Karpas-422 (cell line): ENCODE measurements at regions not wholly inside any gene's neighbourhood (a gene's known extent, or its start where the extent isn't known, plus 50 kb on each side); places are given as distances from the start of the nearest gene placed in this dataset.
"Not testable (repeated sequence)": the region's sequence is repeated elsewhere in the genome, so short reads cannot be mapped to it uniquely, and the experiment has no call there.

Experiments used
- DNase-seq: peaks from one replicate; pipeline ENCODE4 v3.0.0-alpha.2; 2015
- H2AFZ ChIP-seq: fragments of 200-600 bp; sonication (generic); 2 replicates; pipeline ENCODE4 v1.6.1; 2014; ENCODE audit warnings: antibody characterized with exemption, low read length, mixed read lengths
- H3K27ac ChIP-seq: fragments of 200-600 bp; sonication (generic); 2 replicates; pipeline ENCODE4 v1.5.1; 2014; ENCODE audit warnings: mild to moderate bottlenecking, low read length, moderate library complexity
- H3K27me3 ChIP-seq: fragments of 200-600 bp; sonication (generic); 2 replicates; pipeline ENCODE4 v1.6.1; 2014; ENCODE audit warnings: low read length, mixed read lengths
- H3K36me3 ChIP-seq: fragments of 200-600 bp; sonication (generic); 2 replicates; pipeline ENCODE4 v1.6.1; 2014; ENCODE audit warnings: low read length, mixed read lengths; ENCODE audit not compliant: insufficient read depth
- H3K4me1 ChIP-seq: fragments of 200-600 bp; sonication (generic); 2 replicates; pipeline ENCODE4 v1.6.1; 2014; ENCODE audit warnings: mild to moderate bottlenecking, low read length, mixed read lengths
- H3K4me2 ChIP-seq: fragments of 200-600 bp; sonication (generic); 2 replicates; pipeline ENCODE4 v1.6.1; 2014; ENCODE audit warnings: low read length, low read depth, mild to moderate bottlenecking; ENCODE audit not compliant: poor library complexity, severe bottlenecking
- H3K4me3 ChIP-seq: fragments of 200-600 bp; sonication (generic); 2 replicates; pipeline ENCODE4 v1.5.1; 2014; ENCODE audit warnings: mild to moderate bottlenecking, antibody characterized with exemption, low read length, mixed read lengths
- H3K79me2 ChIP-seq: fragments of 200-600 bp; sonication (generic); 2 replicates; pipeline ENCODE4 v1.6.1; 2014; ENCODE audit warnings: mild to moderate bottlenecking, low read length, mixed read lengths
- H3K9ac ChIP-seq: fragments of 200-600 bp; sonication (generic); 2 replicates; pipeline ENCODE4 v1.6.0; 2014; ENCODE audit warnings: low read length
- H3K9me2 ChIP-seq: fragments of 200-600 bp; sonication (generic), shearing (Covaris generic); replicated peaks from 2 replicates; pipeline ENCODE4 v1.6.0; 2014; ENCODE audit warnings: mild to moderate bottlenecking, low read length, moderate library complexity; ENCODE audit not compliant: insufficient read depth
- H3K9me3 ChIP-seq: fragments of 300-700, 200-600 bp; sonication (generic); 2 replicates; pipeline ENCODE4 v1.6.1; 2014; ENCODE audit warnings: low read length, mixed read lengths
- H4K20me1 ChIP-seq: fragments of 200-600 bp; sonication (generic); 2 replicates; pipeline ENCODE4 v1.6.1; 2014; ENCODE audit warnings: mild to moderate bottlenecking, antibody characterized with exemption, low read length, low read depth; ENCODE audit not compliant: insufficient read depth

GRCh38 chr14:53619691-53620231, 336.9 kb downstream of the BMP4 start:
- H3K4me3 ChIP-seq: no peak overlapping the region
- H2AFZ ChIP-seq: no peak overlapping the region
- no peaks in the 10 kb centered on the region for H3K36me3 ChIP-seq
- H4K20me1 ChIP-seq: no peaks in the 10 kb centered on the region
- H3K9me3 ChIP-seq: no peaks in the 10 kb centered on the region
- H3K27ac ChIP-seq: no peak overlapping the region
- peaks cover under 1% of the 10 kb centered on the region for H3K4me1 ChIP-seq
- H3K27me3 ChIP-seq: no peaks in the 10 kb centered on the region
- no peaks in the 10 kb centered on the region for H3K9me2 ChIP-seq
- H3K79me2 ChIP-seq: no peaks in the 10 kb centered on the region
- H3K9ac ChIP-seq: no peak overlapping the region
- H3K4me2 ChIP-seq: no peak overlapping the region
- no peak for DNase-seq

GRCh38 chr14:53616536-53616935, 340.1 kb downstream of the BMP4 start:
- not testable (repeated sequence) for H2AFZ ChIP-seq, H3K27ac ChIP-seq, H3K79me2 ChIP-seq, H3K27me3 ChIP-seq, DNase-seq, H3K9me3 ChIP-seq, H3K9me2 ChIP-seq, H4K20me1 ChIP-seq, H3K4me2 ChIP-seq, H3K9ac ChIP-seq, H3K36me3 ChIP-seq, H3K4me3 ChIP-seq
- H3K4me1 ChIP-seq: peaks cover 27% of the 10 kb centered on the region

- H3K79me2 ChIP-seq: no peaks in the 10 kb centered on the region
- H3K4me2 ChIP-seq: no peak overlapping the region
- H3K9ac ChIP-seq: no peak overlapping the region
- H3K4me1 ChIP-seq: peaks cover 27% of the 10 kb centered on the region
- H3K9me3 ChIP-seq: no peaks in the 10 kb centered on the region
- no peaks in the 10 kb centered on the region for H3K36me3 ChIP-seq
- H2AFZ ChIP-seq: no peak overlapping the region
- no peak for DNase-seq
- H3K27ac ChIP-seq: no peak overlapping the region
- no peaks in the 10 kb centered on the region for H3K27me3 ChIP-seq
- no peak overlapping the region for H3K4me3 ChIP-seq
- no peaks in the 10 kb centered on the region for H3K9me2 ChIP-seq
- H4K20me1 ChIP-seq: no peaks in the 10 kb centered on the region
Observed at GRCh38 chr14:53615252-53615651, 341.4 kb downstream of the BMP4 start.

- peak overlapping the region; percentile 56 for H3K4me3 ChIP-seq
Observed at GRCh38 chr14:53613404-53614253, 343.0 kb downstream of the BMP4 start.

GRCh38 chr14:53610947-53611346, 345.7 kb downstream of the BMP4 start:
- no peaks in the 10 kb centered on the region for H3K9me2 ChIP-seq
- H4K20me1 ChIP-seq: no peaks in the 10 kb centered on the region
- no peaks in the 10 kb centered on the region for H3K27me3 ChIP-seq
- no peak overlapping the region for H3K27ac ChIP-seq
- no peak overlapping the region for H2AFZ ChIP-seq
- H3K9ac ChIP-seq: no peak overlapping the region
- H3K4me2 ChIP-seq: no peak overlapping the region
- H3K4me1 ChIP-seq: peaks cover 41% of the 10 kb centered on the region
- no peak for DNase-seq
- no peaks in the 10 kb centered on the region for H3K36me3 ChIP-seq
- no peaks in the 10 kb centered on the region for H3K9me3 ChIP-seq
- no peaks in the 10 kb centered on the region for H3K79me2 ChIP-seq
- no peak overlapping the region for H3K4me3 ChIP-seq

More at GRCh38 chr14:53613404-53614253, 343.0 kb downstream of the BMP4 start:
- Histone ChIP-seq H3K79me2 (no peaks in the 10 kb centered on the region), H3K36me3 (no peaks in the 10 kb centered on the region), H3K9me3 (no peaks in the 10 kb centered on the region), H3K4me1 (peaks cover 36% of the 10 kb centered on the region), H3K27ac (peak overlapping the region; percentile 82), H3K9me2 (no peaks in the 10 kb centered on the region), H3K9ac (peak overlapping the region; percentile 37), H4K20me1 (no peaks in the 10 kb centered on the region), H2AFZ (peak overlapping the region; percentile 88), H3K4me2 (peak overlapping the region; percentile 77), H3K27me3 (no peaks in the 10 kb centered on the region)
- DNase-seq: peak; percentile 94

GRCh38 chr14:53609009-53609408, 347.6 kb downstream of the BMP4 start:
- no peaks in the 10 kb centered on the region for H3K27me3 ChIP-seq
- no peaks in the 10 kb centered on the region for H3K36me3 ChIP-seq
- no peaks in the 10 kb centered on the region for H4K20me1 ChIP-seq
- H3K4me2 ChIP-seq: no peak overlapping the region
- DNase-seq: peak; percentile 45
- no peaks in the 10 kb centered on the region for H3K79me2 ChIP-seq
- no peak overlapping the region for H3K4me3 ChIP-seq
- no peak overlapping the region for H2AFZ ChIP-seq
- H3K9me3 ChIP-seq: no peaks in the 10 kb centered on the region
- peaks cover 40% of the 10 kb centered on the region for H3K4me1 ChIP-seq
- H3K27ac ChIP-seq: no peak overlapping the region
- no peak overlapping the region for H3K9ac ChIP-seq
- H3K9me2 ChIP-seq: no peaks in the 10 kb centered on the region

GRCh38 chr14:53608369-53608768, 348.3 kb downstream of the BMP4 start:
- Histone ChIP-seq H4K20me1 (no peaks in the 10 kb centered on the region), H3K4me3 (no peak overlapping the region), H3K36me3 (no peaks in the 10 kb centered on the region), H3K4me1 (peaks cover 34% of the 10 kb centered on the region), H3K27ac (no peak overlapping the region), H3K9me2 (no peaks in the 10 kb centered on the region), H3K27me3 (no peaks in the 10 kb centered on the region), H3K79me2 (no peaks in the 10 kb centered on the region), H2AFZ (no peak overlapping the region), H3K9ac (no peak overlapping the region), H3K9me3 (no peaks in the 10 kb centered on the region), H3K4me2 (no peak overlapping the region)
- DNase-seq: peak; percentile 59

GRCh38 chr14:53606203-53606602, 350.4 kb downstream of the BMP4 start:
- Histone ChIP-seq H3K79me2 (no peaks in the 10 kb centered on the region), H2AFZ (no peak overlapping the region), H4K20me1 (no peaks in the 10 kb centered on the region), H3K27ac (no peak overlapping the region), H3K9me2 (no peaks in the 10 kb centered on the region), H3K4me3 (no peak overlapping the region), H3K9me3 (no peaks in the 10 kb centered on the region), H3K36me3 (no peaks in the 10 kb centered on the region), H3K4me1 (peaks cover 22% of the 10 kb centered on the region), H3K9ac (no peak overlapping the region), H3K27me3 (no peaks in the 10 kb centered on the region), H3K4me2 (no peak overlapping the region)
- no peak for DNase-seq
